WI38 (cell line): ENCODE measurements at regions not wholly inside any gene's neighbourhood (a gene's known extent, or its start where the extent isn't known, plus 50 kb on each side); places are given as distances from the start of the nearest gene placed in this dataset.

Experiments used
- H3K4me3 ChIP-seq: 2 replicates; pipeline ENCODE4 v1.5.1; 2011; ENCODE audit warnings: low read depth, mild to moderate bottlenecking, control low read depth, low read length
- CTCF ChIP-seq: IDR thresholded peaks from 2 replicates; pipeline ENCODE4 v1.5.1; 2012; ENCODE audit warnings: low read depth, mild to moderate bottlenecking, control low read depth, low read length

- no peak for TF ChIP-seq CTCF
- H3K4me3 ChIP-seq: no peak overlapping the region
These were observed 797.9 kb downstream of the TLE4 start for GRCh38 chr9:80369641-80370040.

- no peak overlapping the region for H3K4me3 ChIP-seq
- no peak for TF ChIP-seq CTCF
These were observed 794.9 kb downstream of the TLE4 start for GRCh38 chr9:80366626-80367025.

GRCh38 chr9:80359941-80360881, 788.4 kb downstream of the TLE4 start:
- no peak for TF ChIP-seq CTCF
- H3K4me3 ChIP-seq: no peak overlapping the region

GRCh38 chr9:80359291-80359690, 787.5 kb downstream of the TLE4 start:
- no peak for TF ChIP-seq CTCF
- H3K4me3 ChIP-seq: no peak overlapping the region

GRCh38 chr9:80352967-80353366, 781.2 kb downstream of the TLE4 start:
- no peak for TF ChIP-seq CTCF
- H3K4me3 ChIP-seq: no peak overlapping the region

GRCh38 chr9:80351612-80352011, 779.8 kb downstream of the TLE4 start:
- TF ChIP-seq CTCF: no peak

GRCh38 chr9:80326105-80326504, 754.3 kb downstream of the TLE4 start:
- TF ChIP-seq CTCF: no peak
- H3K4me3 ChIP-seq: no peak overlapping the region

More at GRCh38 chr9:80351612-80352011, 779.8 kb downstream of the TLE4 start:
- no peak overlapping the region for H3K4me3 ChIP-seq
